Thyroid gland (tissue), 4 donors: ENCODE measurements at regions not wholly inside any gene's neighbourhood (a gene's known extent, or its start where the extent isn't known, plus 50 kb on each side); places are given as distances from the start of the nearest gene placed in this dataset.

ENCODE experiments used
- POLR2A ChIP-seq, 2 donors: fragments of 450-650 bp; IDR thresholded peaks; one replicate each; pipeline ENCODE4 v1.6.1; 2017; ENCODE audit warnings: antibody characterized with exemption in 2 of 2, mild to moderate bottlenecking in 2 of 2, moderate library complexity in 1 of 2
- TF ChIP-seq, protein P1 (sequence below), 6 experiments: fragments of 200-600 bp in 3 of 6; fragments of 450-650 bp in 3 of 6; sonication (generic) in 3 of 6; IDR thresholded peaks; one replicate each; pipeline ENCODE4 v1.5.1; 2016 to 2019; ENCODE audit warnings: antibody characterized with exemption in 6 of 6, mild to moderate bottlenecking in 2 of 6, inconsistent platforms in 1 of 6, moderate library complexity in 1 of 6

DNA sequence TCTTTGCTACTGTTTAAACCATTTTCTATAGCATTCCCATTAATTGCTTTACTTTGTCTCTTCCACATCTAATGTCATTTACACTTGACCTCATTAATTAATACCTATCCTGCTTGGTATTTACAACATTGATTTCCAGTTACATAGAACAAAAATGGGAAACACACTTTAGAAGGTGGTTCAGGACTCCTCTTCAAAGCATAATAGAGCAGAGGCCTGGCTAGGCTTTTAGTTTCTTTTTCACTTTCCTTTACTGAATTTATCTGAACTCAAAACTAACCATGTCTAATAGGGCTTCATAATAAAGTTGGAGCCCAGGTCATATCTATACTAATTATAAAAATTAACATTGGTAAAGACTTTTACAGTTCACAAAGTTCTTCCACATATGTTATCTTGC is 648.0 kb upstream of the KIRREL3 start:
- TF ChIP-seq, protein P1, sequence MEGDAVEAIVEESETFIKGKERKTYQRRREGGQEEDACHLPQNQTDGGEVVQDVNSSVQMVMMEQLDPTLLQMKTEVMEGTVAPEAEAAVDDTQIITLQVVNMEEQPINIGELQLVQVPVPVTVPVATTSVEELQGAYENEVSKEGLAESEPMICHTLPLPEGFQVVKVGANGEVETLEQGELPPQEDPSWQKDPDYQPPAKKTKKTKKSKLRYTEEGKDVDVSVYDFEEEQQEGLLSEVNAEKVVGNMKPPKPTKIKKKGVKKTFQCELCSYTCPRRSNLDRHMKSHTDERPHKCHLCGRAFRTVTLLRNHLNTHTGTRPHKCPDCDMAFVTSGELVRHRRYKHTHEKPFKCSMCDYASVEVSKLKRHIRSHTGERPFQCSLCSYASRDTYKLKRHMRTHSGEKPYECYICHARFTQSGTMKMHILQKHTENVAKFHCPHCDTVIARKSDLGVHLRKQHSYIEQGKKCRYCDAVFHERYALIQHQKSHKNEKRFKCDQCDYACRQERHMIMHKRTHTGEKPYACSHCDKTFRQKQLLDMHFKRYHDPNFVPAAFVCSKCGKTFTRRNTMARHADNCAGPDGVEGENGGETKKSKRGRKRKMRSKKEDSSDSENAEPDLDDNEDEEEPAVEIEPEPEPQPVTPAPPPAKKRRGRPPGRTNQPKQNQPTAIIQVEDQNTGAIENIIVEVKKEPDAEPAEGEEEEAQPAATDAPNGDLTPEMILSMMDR (IDR thresholded peaks at IDR 0.05): no peak
- TF ChIP-seq POLR2A (IDR thresholded peaks at IDR 0.05): no peak
